ENCODE measurements at regions not wholly inside any gene's neighbourhood (a gene's known extent, or its start where the extent isn't known, plus 50 kb on each side); places are given as distances from the start of the nearest gene placed in this dataset.
A peak's percentile ranks its signal among the peaks of the same experiment; 100 is the strongest.

- H3K9me2 ChIP-seq (ENCODE audit: insufficient read depth) = no peaks in the 10 kb centered on the region
- BruUV-seq (replicated peaks) = no TSS peak
- no peaks in the 10 kb centered on the region; the same call in 1 of the 2 replicates for H3K9me3 ChIP-seq (ENCODE audit: insufficient read depth, low read depth)
- 0 out of 2 replicates have a peak overlapping the region, but pooled peaks have one; percentile 65 for H2AFZ ChIP-seq
- peak overlapping the region; percentile 58 for H3K4me2 ChIP-seq
- no peaks in the 10 kb centered on the region for H3K36me3 ChIP-seq (ENCODE audit: low read depth)
- no peaks in the 10 kb centered on the region for H4K20me1 ChIP-seq (ENCODE audit: insufficient read depth)
- peak; percentile 79 to 95 for DNase-seq
- no peaks in the 10 kb centered on the region for H3K79me2 ChIP-seq (ENCODE audit: low read depth)
- intact Hi-C loops (cut with micrococcal nuclease; ENCODE audit: unreplicated experiment) = loop anchor here (2.0 to 10.0 kb wide), 6 partner anchors 117 to 409 kb away; partner anchors contain the start of gene IGFBP5
- peaks cover 37% of the 10 kb centered on the region for H3F3A ChIP-seq (ENCODE audit: insufficient read depth, low read depth)
- no peak overlapping the region for H3K4me3 ChIP-seq
- H3K4me1 ChIP-seq (replicated peaks; ENCODE audit: insufficient read depth) = peaks cover 61% of the 10 kb centered on the region
- H3K27ac ChIP-seq = peak overlapping the region; percentile 94
- POLR2A ChIA-PET (ENCODE audit: unreplicated experiment) = interaction anchor here (0.5 to 0.9 kb wide), 8 partner anchors 170 to 1217 kb away, joined by 3 to 17 read pairs (median 6); no protein-coding TSS in a partner anchor
- CTCF ChIA-PET = interaction anchor here (0.6 to 1.3 kb wide), 9 partner anchors 12 to 607 kb away, joined by 3 to 5 read pairs (median 3); no protein-coding TSS in a partner anchor
- no peaks in the 10 kb centered on the region for H3K27me3 ChIP-seq (ENCODE audit: insufficient read depth, low read depth)
- TF ChIP-seq EZH2 (IDR thresholded peaks at IDR 0.05; ENCODE audit: low read depth) (no peak), CTCF (conservative IDR thresholded peaks at IDR 0.05) (no peak)
Measured at GRCh38 chr2:217105733-217106649, 246.1 kb upstream of the TNP1 start.

GRCh38 chr2:217103752-217104545 is 244.1 kb upstream of the TNP1 start:
- no peaks in the 10 kb centered on the region for H3K9me2 ChIP-seq (ENCODE audit: insufficient read depth)
- H3K4me2 ChIP-seq = peak overlapping the region; percentile 9; the same call in 1 of the 2 replicates
- no peaks in the 10 kb centered on the region for H4K20me1 ChIP-seq (ENCODE audit: insufficient read depth)
- H3K27me3 ChIP-seq (ENCODE audit: insufficient read depth, low read depth) = no peaks in the 10 kb centered on the region
- CTCF ChIA-PET = interaction anchor here (0.7 kb wide), 1 partner anchor 138 kb away, joined by 10 read pairs; no protein-coding TSS in a partner anchor
- peak in 1 of 2 experiments; percentile 48 for DNase-seq
- H3K4me1 ChIP-seq (replicated peaks; ENCODE audit: insufficient read depth) = peaks cover 59% of the 10 kb centered on the region
- intact Hi-C loops (cut with micrococcal nuclease; ENCODE audit: unreplicated experiment) = loop anchor here (10.0 kb wide), 1 partner anchor 171 kb away; no protein-coding TSS in a partner anchor
- POLR2A ChIA-PET (ENCODE audit: unreplicated experiment) = interaction anchor here (0.5 to 0.6 kb wide), 3 partner anchors 26 to 591 kb away, joined by 3 to 5 read pairs (median 4); no protein-coding TSS in a partner anchor
- no peaks in the 10 kb centered on the region for H3K79me2 ChIP-seq (ENCODE audit: low read depth)
- H3K27ac ChIP-seq = peak overlapping the region; percentile 94
- peaks cover 37% of the 10 kb centered on the region for H3F3A ChIP-seq (ENCODE audit: insufficient read depth, low read depth)
- no peaks in the 10 kb centered on the region; the same call in 1 of the 2 replicates for H3K9me3 ChIP-seq (ENCODE audit: insufficient read depth, low read depth)
- TF ChIP-seq EZH2 (IDR thresholded peaks at IDR 0.05; ENCODE audit: low read depth) (no peak), CTCF (conservative IDR thresholded peaks at IDR 0.05) (no peak)
- H2AFZ ChIP-seq = no peak overlapping the region
- BruUV-seq (replicated peaks) = no TSS peak
- H3K36me3 ChIP-seq (ENCODE audit: low read depth) = no peaks in the 10 kb centered on the region
- H3K4me3 ChIP-seq = no peak overlapping the region

GRCh38 chr2:217102956-217103355 is 243.1 kb upstream of the TNP1 start:
- H3K27me3 ChIP-seq (ENCODE audit: insufficient read depth, low read depth) = no peaks in the 10 kb centered on the region
- no peak overlapping the region for H3K4me3 ChIP-seq
- ChIA-PET POLR2A (ENCODE audit: unreplicated experiment) (no interaction called here), CTCF (no interaction called here)
- H2AFZ ChIP-seq = no peak overlapping the region
- peak overlapping the region; percentile 94; the same call in 1 of the 2 replicates for H3K27ac ChIP-seq
- no peaks in the 10 kb centered on the region for H3K9me2 ChIP-seq (ENCODE audit: insufficient read depth)
- no peaks in the 10 kb centered on the region for H3K79me2 ChIP-seq (ENCODE audit: low read depth)
- no peaks in the 10 kb centered on the region for H3K36me3 ChIP-seq (ENCODE audit: low read depth)
- intact Hi-C loops (cut with micrococcal nuclease; ENCODE audit: unreplicated experiment) = loop anchor here (10.0 kb wide), 1 partner anchor 172 kb away; no protein-coding TSS in a partner anchor
- no peaks in the 10 kb centered on the region for H4K20me1 ChIP-seq (ENCODE audit: insufficient read depth)
- TF ChIP-seq CTCF (conservative IDR thresholded peaks at IDR 0.05) = no peak
- no peak for TF ChIP-seq EZH2 (IDR thresholded peaks at IDR 0.05; ENCODE audit: low read depth)
- no TSS peak for BruUV-seq (replicated peaks)
- peaks cover 34% of the 10 kb centered on the region for H3F3A ChIP-seq (ENCODE audit: insufficient read depth, low read depth)
- no peaks in the 10 kb centered on the region; the same call in 1 of the 2 replicates for H3K9me3 ChIP-seq (ENCODE audit: insufficient read depth, low read depth)
- H3K4me1 ChIP-seq (replicated peaks; ENCODE audit: insufficient read depth) = peaks cover 49% of the 10 kb centered on the region
- no peak for DNase-seq
- no peak overlapping the region for H3K4me2 ChIP-seq

Data from PC-9 (cell line).